ENCODE measurements at regions not wholly inside any gene's neighbourhood (a gene's known extent, or its start where the extent isn't known, plus 50 kb on each side); places are given as distances from the start of the nearest gene placed in this dataset.

DNA sequence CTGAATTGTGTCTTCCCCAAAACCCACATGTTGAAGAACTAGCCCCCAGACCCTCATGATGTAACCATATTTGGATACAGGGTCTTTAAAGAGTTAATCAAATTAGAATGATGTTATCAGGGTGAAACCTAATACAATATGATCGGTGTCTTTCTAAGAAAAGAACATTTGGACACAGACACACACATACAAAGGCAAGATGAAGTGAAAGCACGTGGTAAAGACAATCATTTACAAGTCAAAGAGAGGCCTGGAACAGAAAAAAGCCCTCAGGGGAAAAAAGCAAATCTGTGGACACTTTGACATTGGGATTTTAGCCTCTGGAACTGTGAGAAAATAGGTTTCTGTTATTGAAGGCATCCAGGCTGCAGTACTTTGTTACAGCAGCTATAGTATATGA is 733.4 kb downstream of the JRKL start:
- no peak for TF ChIP-seq WHSC1 (IDR thresholded peaks at IDR 0.05; ENCODE audit: low read length)
- TF ChIP-seq, protein P1, sequence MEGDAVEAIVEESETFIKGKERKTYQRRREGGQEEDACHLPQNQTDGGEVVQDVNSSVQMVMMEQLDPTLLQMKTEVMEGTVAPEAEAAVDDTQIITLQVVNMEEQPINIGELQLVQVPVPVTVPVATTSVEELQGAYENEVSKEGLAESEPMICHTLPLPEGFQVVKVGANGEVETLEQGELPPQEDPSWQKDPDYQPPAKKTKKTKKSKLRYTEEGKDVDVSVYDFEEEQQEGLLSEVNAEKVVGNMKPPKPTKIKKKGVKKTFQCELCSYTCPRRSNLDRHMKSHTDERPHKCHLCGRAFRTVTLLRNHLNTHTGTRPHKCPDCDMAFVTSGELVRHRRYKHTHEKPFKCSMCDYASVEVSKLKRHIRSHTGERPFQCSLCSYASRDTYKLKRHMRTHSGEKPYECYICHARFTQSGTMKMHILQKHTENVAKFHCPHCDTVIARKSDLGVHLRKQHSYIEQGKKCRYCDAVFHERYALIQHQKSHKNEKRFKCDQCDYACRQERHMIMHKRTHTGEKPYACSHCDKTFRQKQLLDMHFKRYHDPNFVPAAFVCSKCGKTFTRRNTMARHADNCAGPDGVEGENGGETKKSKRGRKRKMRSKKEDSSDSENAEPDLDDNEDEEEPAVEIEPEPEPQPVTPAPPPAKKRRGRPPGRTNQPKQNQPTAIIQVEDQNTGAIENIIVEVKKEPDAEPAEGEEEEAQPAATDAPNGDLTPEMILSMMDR (IDR thresholded peaks at IDR 0.05 in 2 of 3, conservative IDR thresholded peaks at IDR 0.05 in 1 of 3; ENCODE audit: insufficient read depth in 2 of 3, low read depth in 1 of 3, low read length in 3 of 3): no peak

Data from K562 (cell line).